ENCODE measurements at regions not wholly inside any gene's neighbourhood (a gene's known extent, or its start where the extent isn't known, plus 50 kb on each side); places are given as distances from the start of the nearest gene placed in this dataset.

DNA sequence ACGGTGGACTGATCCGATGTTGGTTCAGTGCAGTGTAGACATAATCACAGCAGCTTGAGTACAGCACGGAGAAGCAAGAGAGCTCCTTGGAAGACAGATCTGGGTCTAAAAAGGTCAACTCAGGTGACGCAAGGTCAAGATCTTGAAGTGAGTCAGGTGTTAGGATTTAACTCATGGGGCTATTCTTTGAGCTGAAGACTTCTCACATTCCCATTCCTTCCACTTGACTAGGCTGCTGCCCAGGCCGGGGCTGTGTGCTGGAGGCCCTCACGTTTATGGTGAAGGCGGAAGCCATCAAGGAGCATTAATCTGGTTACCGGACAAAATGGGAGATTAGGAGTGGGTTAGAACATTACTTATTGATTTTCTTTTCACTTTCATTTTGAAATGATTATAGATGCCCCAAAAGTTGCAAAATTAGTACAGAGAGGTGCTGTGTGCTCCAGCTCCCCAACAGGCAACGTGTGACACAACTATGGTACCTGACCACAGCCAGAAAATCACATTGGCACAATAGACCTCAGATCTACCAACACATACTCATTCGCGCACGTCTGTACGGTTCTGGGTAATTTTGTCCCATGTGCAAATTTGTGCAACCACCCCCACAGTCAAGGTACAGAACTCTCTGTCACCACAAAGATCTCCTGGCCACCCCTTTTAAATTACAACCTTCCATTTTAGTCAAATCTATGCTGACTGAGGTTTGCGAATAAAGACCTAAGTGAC, 77.6 kb upstream of the SEC11C start (continued):
- no peak for TF ChIP-seq ZNF146 (CRISPR knock-in tag; IDR thresholded peaks at IDR 0.05; ENCODE audit: unreplicated experiment)

GRCh38 chr18:59062643-59063006, 77.1 kb upstream of the SEC11C start:
- ChIA-PET CTCF (ENCODE audit: low intra/inter-chr PET ratio) (no interaction called here), POLR2A (no interaction called here)
- H3K9ac ChIP-seq (ENCODE audit: insufficient read depth in 1 of 2, low read depth in 2 of 2, low read length in 2 of 2), result no peak overlapping the region
- no peaks in the 10 kb centered on the region for H3K36me3 ChIP-seq (ENCODE audit: control insufficient read depth, insufficient read depth, low read length)
- H3K4me1 ChIP-seq (replicated peaks in 1 of 2; ENCODE audit: control insufficient read depth in 2 of 2, insufficient read depth in 2 of 2, low read length in 2 of 2), result no peaks in the 10 kb centered on the region
- no peak overlapping the region for H3K4me3 ChIP-seq
- no peaks in the 10 kb centered on the region for H4K20me1 ChIP-seq (replicated peaks; ENCODE audit: control insufficient read depth, insufficient read depth, low read length)
- no TSS peak for BruUV-seq (replicated peaks)
- no peaks in the 10 kb centered on the region for H3K79me2 ChIP-seq (ENCODE audit: control insufficient read depth, insufficient read depth, low read length)
- no peak for FAIRE-seq
- no peak for ATAC-seq
- no peak for DNase-seq (ENCODE audit: extremely low read depth in 1 of 4, low spot score in 3 of 4)
- H2AFZ ChIP-seq (ENCODE audit: low read depth, low read length), result no peak overlapping the region
- no peak overlapping the region for H3K27ac ChIP-seq (ENCODE audit: extremely low read depth, low read depth, low read length)
- no peaks in the 10 kb centered on the region for H3K9me3 ChIP-seq (replicated peaks; ENCODE audit: control insufficient read depth, insufficient read depth, low read depth, low read length)
- intact Hi-C loops (cut with micrococcal nuclease), result no loop called here
- H3K9me1 ChIP-seq (ENCODE audit: control insufficient read depth, insufficient read depth, low read length), result no peaks in the 10 kb centered on the region
- peaks cover 2 to 23% of the 10 kb centered on the region in 2 experiments; a peak in 2 of 5 replicates for H3K27me3 ChIP-seq (ENCODE audit: control insufficient read depth in 2 of 2, insufficient read depth in 2 of 2, low read length in 2 of 2)
- H3K4me2 ChIP-seq (ENCODE audit: insufficient read depth, low read length), result no peak overlapping the region
- in situ Hi-C loops (cut with MboI), result loop anchor here (5.0 kb wide), 1 partner anchor 285 kb away; no protein-coding TSS in a partner anchor
- WGBS (ENCODE audit: insufficient coverage, low coverage, missing lambda C conversion rate), result 0% methylated on average over 13 of the region's 13 CpGs
- TF ChIP-seq POLR2A (conservative IDR thresholded peaks at IDR 0.05) (no peak), OTX1 (CRISPR knock-in tag; IDR thresholded peaks at IDR 0.05) (no peak), DACH1 (IDR thresholded peaks at IDR 0.05; ENCODE audit: partially characterized antibody) (no peak), TSHZ1 (CRISPR knock-in tag; IDR thresholded peaks at IDR 0.05) (no peak), SMARCA4 (IDR thresholded peaks at IDR 0.05) (no peak), GTF2A2 (tag; IDR thresholded peaks at IDR 0.05) (no peak), CREB3L1 (IDR thresholded peaks at IDR 0.05; ENCODE audit: borderline replicate concordance, low read depth) (no peak), ZFP36 (IDR thresholded peaks at IDR 0.05; ENCODE audit: low read depth, low read length, partially characterized antibody) (no peak), DLX4 (CRISPR knock-in tag; IDR thresholded peaks at IDR 0.05) (no peak), C11orf30 (IDR thresholded peaks at IDR 0.05; ENCODE audit: low read depth) (no peak), ARID2 (IDR thresholded peaks at IDR 0.05) (no peak)
- TF ChIP-seq, protein P1, sequence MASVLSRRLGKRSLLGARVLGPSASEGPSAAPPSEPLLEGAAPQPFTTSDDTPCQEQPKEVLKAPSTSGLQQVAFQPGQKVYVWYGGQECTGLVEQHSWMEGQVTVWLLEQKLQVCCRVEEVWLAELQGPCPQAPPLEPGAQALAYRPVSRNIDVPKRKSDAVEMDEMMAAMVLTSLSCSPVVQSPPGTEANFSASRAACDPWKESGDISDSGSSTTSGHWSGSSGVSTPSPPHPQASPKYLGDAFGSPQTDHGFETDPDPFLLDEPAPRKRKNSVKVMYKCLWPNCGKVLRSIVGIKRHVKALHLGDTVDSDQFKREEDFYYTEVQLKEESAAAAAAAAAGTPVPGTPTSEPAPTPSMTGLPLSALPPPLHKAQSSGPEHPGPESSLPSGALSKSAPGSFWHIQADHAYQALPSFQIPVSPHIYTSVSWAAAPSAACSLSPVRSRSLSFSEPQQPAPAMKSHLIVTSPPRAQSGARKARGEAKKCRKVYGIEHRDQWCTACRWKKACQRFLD (CRISPR knock-in tag; IDR thresholded peaks at IDR 0.05), result no peak
- TF ChIP-seq, protein P2, sequence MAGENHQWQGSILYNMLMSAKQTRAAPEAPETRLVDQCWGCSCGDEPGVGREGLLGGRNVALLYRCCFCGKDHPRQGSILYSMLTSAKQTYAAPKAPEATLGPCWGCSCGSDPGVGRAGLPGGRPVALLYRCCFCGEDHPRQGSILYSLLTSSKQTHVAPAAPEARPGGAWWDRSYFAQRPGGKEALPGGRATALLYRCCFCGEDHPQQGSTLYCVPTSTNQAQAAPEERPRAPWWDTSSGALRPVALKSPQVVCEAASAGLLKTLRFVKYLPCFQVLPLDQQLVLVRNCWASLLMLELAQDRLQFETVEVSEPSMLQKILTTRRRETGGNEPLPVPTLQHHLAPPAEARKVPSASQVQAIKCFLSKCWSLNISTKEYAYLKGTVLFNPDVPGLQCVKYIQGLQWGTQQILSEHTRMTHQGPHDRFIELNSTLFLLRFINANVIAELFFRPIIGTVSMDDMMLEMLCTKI (IDR thresholded peaks at IDR 0.05; ENCODE audit: partially characterized antibody), result no peak
